ENCODE measurements at regions not wholly inside any gene's neighbourhood (a gene's known extent, or its start where the extent isn't known, plus 50 kb on each side); places are given as distances from the start of the nearest gene placed in this dataset.

- DNase-seq (ENCODE audit: insufficient read length, low spot score), result no peak
- FAIRE-seq, result no peak
- TF ChIP-seq SPI1 (IDR thresholded peaks at IDR 0.05; ENCODE audit: low read depth, low read length) (no peak), POLR2A (IDR thresholded peaks at IDR 0.05; ENCODE audit: low read depth, low read length) (no peak), POU2F2 (IDR thresholded peaks at IDR 0.05; ENCODE audit: low read depth, low read length) (no peak)
Measured at GRCh38 chr4:130632731-130633604, 1537.0 kb downstream of the C4orf33 start.

DNA sequence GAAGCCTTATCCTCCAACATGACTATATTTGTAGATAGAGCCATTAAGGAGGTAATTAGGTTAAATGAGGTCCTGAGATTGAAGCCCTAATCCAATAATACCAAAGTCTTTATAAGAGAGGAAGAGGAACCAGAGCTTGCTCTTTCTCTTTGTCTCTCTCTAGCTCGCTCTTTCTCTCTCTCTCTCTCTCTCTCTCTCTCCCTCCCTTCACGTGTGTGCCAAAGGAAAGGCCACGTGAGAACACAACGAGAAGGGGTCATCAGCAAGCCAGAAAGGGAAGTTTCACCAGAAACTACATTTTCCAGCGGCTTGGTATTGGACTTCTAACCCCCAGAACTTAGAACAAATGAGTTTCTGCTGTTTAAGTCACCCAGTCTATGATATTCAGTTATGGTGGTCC, 1540.5 kb downstream of the C4orf33 start:
- no peak for TF ChIP-seq SPI1 (IDR thresholded peaks at IDR 0.05; ENCODE audit: low read depth, low read length)
- TF ChIP-seq POLR2AphosphoS5 (IDR thresholded peaks at IDR 0.05; ENCODE audit: low read depth, low read length), result no peak
- no peak for TF ChIP-seq POLR2A (IDR thresholded peaks at IDR 0.05; ENCODE audit: low read depth, low read length)
- TF ChIP-seq PAX5 (IDR thresholded peaks at IDR 0.05; ENCODE audit: insufficient read depth, low read length, severe bottlenecking), result no peak
- no peak for TF ChIP-seq TAF1 (IDR thresholded peaks at IDR 0.05; ENCODE audit: low read depth, low read length)
- no peak for TF ChIP-seq POU2F2 (IDR thresholded peaks at IDR 0.05; ENCODE audit: low read depth, low read length)
- DNase-seq (ENCODE audit: insufficient read length, low spot score), result no peak
- no peak for FAIRE-seq

- TF ChIP-seq POLR2A (IDR thresholded peaks at IDR 0.05; ENCODE audit: low read depth, low read length) (no peak), PAX5 (IDR thresholded peaks at IDR 0.05; ENCODE audit: insufficient read depth, low read length, severe bottlenecking) (no peak), SPI1 (IDR thresholded peaks at IDR 0.05; ENCODE audit: low read depth, low read length) (no peak), TAF1 (IDR thresholded peaks at IDR 0.05; ENCODE audit: low read depth, low read length) (no peak), POLR2AphosphoS5 (IDR thresholded peaks at IDR 0.05; ENCODE audit: low read depth, low read length) (no peak), POU2F2 (IDR thresholded peaks at IDR 0.05; ENCODE audit: low read depth, low read length) (no peak)
- FAIRE-seq (no peak), DNase-seq (ENCODE audit: insufficient read length, low spot score) (no peak)
Measured at GRCh38 chr4:130640592-130640991, 1544.6 kb downstream of the C4orf33 start.

DNA sequence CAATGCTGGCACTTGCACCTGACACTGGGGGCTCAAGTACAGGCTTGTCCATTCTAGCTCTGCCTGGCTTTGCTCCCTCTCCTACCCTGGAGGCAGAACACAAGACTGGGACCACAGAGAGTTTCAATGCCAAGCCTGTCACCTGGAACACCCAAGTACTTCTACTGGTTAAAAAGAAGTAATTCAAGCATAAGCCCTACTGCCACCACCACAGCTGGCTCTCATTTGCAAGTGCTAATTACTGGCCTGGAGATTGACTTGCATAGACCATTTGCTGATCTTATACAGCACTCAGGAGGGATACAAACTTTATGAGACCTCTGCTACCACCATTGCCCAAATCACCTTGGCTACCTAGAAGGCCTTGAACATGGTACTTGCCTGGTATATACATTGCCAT, 1550.9 kb downstream of the C4orf33 start:
- FAIRE-seq, result no peak
- TF ChIP-seq POLR2A (IDR thresholded peaks at IDR 0.05; ENCODE audit: low read depth, low read length) (no peak), PAX5 (IDR thresholded peaks at IDR 0.05; ENCODE audit: insufficient read depth, low read length, severe bottlenecking) (no peak), POU2F2 (IDR thresholded peaks at IDR 0.05; ENCODE audit: low read depth, low read length) (no peak), POLR2AphosphoS5 (IDR thresholded peaks at IDR 0.05; ENCODE audit: low read depth, low read length) (no peak), TAF1 (IDR thresholded peaks at IDR 0.05; ENCODE audit: low read depth, low read length) (no peak), SPI1 (IDR thresholded peaks at IDR 0.05; ENCODE audit: low read depth, low read length) (no peak)

GRCh38 chr4:130648570-130648969, 1552.6 kb downstream of the C4orf33 start:
- TF ChIP-seq SPI1 (IDR thresholded peaks at IDR 0.05; ENCODE audit: low read depth, low read length), result no peak
- TF ChIP-seq TAF1 (IDR thresholded peaks at IDR 0.05; ENCODE audit: low read depth, low read length), result no peak
- no peak for TF ChIP-seq POU2F2 (IDR thresholded peaks at IDR 0.05; ENCODE audit: low read depth, low read length)
- no peak for TF ChIP-seq POLR2A (IDR thresholded peaks at IDR 0.05; ENCODE audit: low read depth, low read length)
- no peak for TF ChIP-seq POLR2AphosphoS5 (IDR thresholded peaks at IDR 0.05; ENCODE audit: low read depth, low read length)
- no peak for TF ChIP-seq PAX5 (IDR thresholded peaks at IDR 0.05; ENCODE audit: insufficient read depth, low read length, severe bottlenecking)
- DNase-seq (ENCODE audit: insufficient read length, low spot score) (no peak), FAIRE-seq (no peak)

More for the DNA sequence above, 1550.9 kb downstream of the C4orf33 start:
- no peak for DNase-seq (ENCODE audit: insufficient read length, low spot score)

DNA sequence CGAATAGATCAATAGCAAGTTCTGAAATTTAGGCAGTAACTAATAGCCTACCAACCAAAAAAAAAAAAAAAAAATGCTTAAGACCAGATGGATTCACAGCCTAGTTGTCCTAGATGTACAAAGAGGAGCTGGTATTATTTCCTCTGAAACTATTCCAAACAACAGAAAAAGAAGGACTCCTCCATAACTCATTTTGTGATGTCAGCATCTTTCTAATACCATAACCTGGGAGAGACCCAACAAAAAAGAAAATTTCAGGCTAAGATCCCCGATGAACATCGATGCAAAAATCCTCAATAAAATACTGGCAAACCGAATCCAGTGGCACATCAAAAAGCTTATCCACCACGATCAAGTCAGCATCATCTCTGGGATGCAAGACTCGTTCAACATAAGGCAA, 1557.9 kb downstream of the C4orf33 start:
- TF ChIP-seq PAX5 (IDR thresholded peaks at IDR 0.05; ENCODE audit: insufficient read depth, low read length, severe bottlenecking) (no peak), POLR2AphosphoS5 (IDR thresholded peaks at IDR 0.05; ENCODE audit: low read depth, low read length) (no peak), POU2F2 (IDR thresholded peaks at IDR 0.05; ENCODE audit: low read depth, low read length) (no peak), SPI1 (IDR thresholded peaks at IDR 0.05; ENCODE audit: low read depth, low read length) (no peak), TAF1 (IDR thresholded peaks at IDR 0.05; ENCODE audit: low read depth, low read length) (no peak), POLR2A (IDR thresholded peaks at IDR 0.05; ENCODE audit: low read depth, low read length) (no peak)
- DNase-seq (ENCODE audit: insufficient read length, low spot score), result no peak
- no peak for FAIRE-seq

DNA sequence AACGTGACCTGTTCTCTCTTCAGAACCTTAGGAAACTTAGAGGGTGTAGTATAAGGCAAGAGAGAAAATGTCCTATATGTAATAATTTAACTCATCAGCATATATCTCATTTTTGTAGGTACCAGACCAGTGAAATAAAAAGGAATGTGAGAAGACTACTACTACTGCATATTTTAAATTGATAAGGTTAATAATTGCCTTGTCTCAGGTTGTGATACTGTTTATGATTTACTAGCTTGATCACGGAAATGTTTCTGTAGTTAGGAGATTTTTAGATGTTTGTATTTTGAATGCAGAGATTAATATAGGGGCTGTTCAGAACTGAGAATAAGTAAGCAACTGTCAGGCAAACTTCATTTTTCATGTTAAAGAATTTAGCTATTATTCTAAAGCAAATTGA, 1563.4 kb downstream of the C4orf33 start:
- DNase-seq (ENCODE audit: insufficient read length, low spot score) (no peak), FAIRE-seq (no peak)
- TF ChIP-seq TAF1 (IDR thresholded peaks at IDR 0.05; ENCODE audit: low read depth, low read length) (no peak), SPI1 (IDR thresholded peaks at IDR 0.05; ENCODE audit: low read depth, low read length) (no peak), POU2F2 (IDR thresholded peaks at IDR 0.05; ENCODE audit: low read depth, low read length) (no peak), POLR2A (IDR thresholded peaks at IDR 0.05; ENCODE audit: low read depth, low read length) (no peak), PAX5 (IDR thresholded peaks at IDR 0.05; ENCODE audit: insufficient read depth, low read length, severe bottlenecking) (no peak), POLR2AphosphoS5 (IDR thresholded peaks at IDR 0.05; ENCODE audit: low read depth, low read length) (no peak)

DNA sequence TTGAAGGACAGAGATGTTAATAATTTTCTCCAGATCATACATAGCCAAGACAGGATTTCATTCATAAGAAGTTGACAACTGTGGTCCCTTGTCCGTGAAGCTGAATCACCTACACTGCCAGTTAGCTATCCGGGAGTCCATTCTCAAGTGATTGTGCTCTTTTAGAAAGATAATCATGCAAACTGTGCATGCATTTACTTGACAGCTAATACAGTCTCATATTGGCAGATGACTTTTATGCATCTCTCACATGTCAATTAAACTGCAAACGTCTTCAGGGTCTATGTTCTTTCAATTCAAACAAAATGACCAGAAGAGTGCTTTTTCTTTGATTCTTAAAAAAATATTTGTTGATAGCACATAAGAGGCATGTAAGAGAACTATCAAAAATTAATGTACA, 1572.9 kb downstream of the C4orf33 start:
- TF ChIP-seq TAF1 (IDR thresholded peaks at IDR 0.05; ENCODE audit: low read depth, low read length), result no peak
- TF ChIP-seq SPI1 (IDR thresholded peaks at IDR 0.05; ENCODE audit: low read depth, low read length), result no peak
- TF ChIP-seq POLR2AphosphoS5 (IDR thresholded peaks at IDR 0.05; ENCODE audit: low read depth, low read length), result no peak
- TF ChIP-seq POU2F2 (IDR thresholded peaks at IDR 0.05; ENCODE audit: low read depth, low read length), result no peak
- TF ChIP-seq PAX5 (IDR thresholded peaks at IDR 0.05; ENCODE audit: insufficient read depth, low read length, severe bottlenecking), result no peak
- no peak for TF ChIP-seq POLR2A (IDR thresholded peaks at IDR 0.05; ENCODE audit: low read depth, low read length)
- no peak for FAIRE-seq
- DNase-seq (ENCODE audit: insufficient read length, low spot score), result no peak

- DNase-seq (ENCODE audit: insufficient read length, low spot score), result no peak
- no peak for TF ChIP-seq POLR2A (IDR thresholded peaks at IDR 0.05; ENCODE audit: low read depth, low read length)
- no peak for TF ChIP-seq POLR2AphosphoS5 (IDR thresholded peaks at IDR 0.05; ENCODE audit: low read depth, low read length)
- no peak for TF ChIP-seq POU2F2 (IDR thresholded peaks at IDR 0.05; ENCODE audit: low read depth, low read length)
- no peak for TF ChIP-seq TAF1 (IDR thresholded peaks at IDR 0.05; ENCODE audit: low read depth, low read length)
- TF ChIP-seq SPI1 (IDR thresholded peaks at IDR 0.05; ENCODE audit: low read depth, low read length), result no peak
- no peak for TF ChIP-seq PAX5 (IDR thresholded peaks at IDR 0.05; ENCODE audit: insufficient read depth, low read length, severe bottlenecking)
- no peak for FAIRE-seq
Measured at GRCh38 chr4:130675266-130675665, 1579.3 kb downstream of the C4orf33 start.

Data from GM12891 (cell line).